Esophagus (tissue), 2 donors: ENCODE measurements at regions not wholly inside any gene's neighbourhood (a gene's known extent, or its start where the extent isn't known, plus 50 kb on each side); places are given as distances from the start of the nearest gene placed in this dataset.

ENCODE experiments used
- H3K27ac ChIP-seq, 2 donors: one replicate each; pipeline ENCODE4 v1.5.1; 2013; ENCODE audit warnings: low read depth in 2 of 2, mild to moderate bottlenecking in 2 of 2, inconsistent platforms in 1 of 2, low read length in 1 of 2, moderate library complexity in 1 of 2
- H3K27me3 ChIP-seq, 2 donors: one replicate each; pipeline ENCODE4 v1.6.1; 2013; ENCODE audit warnings: low read length in 2 of 2, control low read depth in 1 of 2, mild to moderate bottlenecking in 1 of 2; ENCODE audit not compliant: insufficient read depth in 2 of 2, control insufficient read depth in 1 of 2
- H3K36me3 ChIP-seq, 2 donors: one replicate each; pipeline ENCODE4 v1.6.1; 2013; ENCODE audit warnings: low read length in 1 of 2; ENCODE audit not compliant: control insufficient read depth in 2 of 2, insufficient read depth in 2 of 2
- H3K4me1 ChIP-seq, 2 donors: one replicate each; pipeline ENCODE4 v1.6.1; 2013; ENCODE audit warnings: low read length in 1 of 2; ENCODE audit not compliant: control insufficient read depth in 2 of 2, insufficient read depth in 2 of 2
- H3K4me3 ChIP-seq, 2 donors: one replicate each; pipeline ENCODE4 v1.5.1; 2013; ENCODE audit warnings: low read length in 2 of 2, mild to moderate bottlenecking in 2 of 2, low read depth in 1 of 2, moderate library complexity in 1 of 2
- H3K9me3 ChIP-seq, 2 donors: one replicate each; pipeline ENCODE4 v1.6.1; 2013; ENCODE audit warnings: mild to moderate bottlenecking in 2 of 2, low read depth in 1 of 2, low read length in 1 of 2, moderate library complexity in 1 of 2; ENCODE audit not compliant: control insufficient read depth in 2 of 2, insufficient read depth in 1 of 2
- WGBS, 2 donors: extraction: QIAGEN DNeasy Blood & Tissue Kit; methylation state at CpG; one replicate each; pipeline ENCODE4 v1.1.7; 2013; 5-methylcytosine and 5-hydroxymethylcytosine counted together
- donor health status: healthy with polysubstance abuse.
- donor health status: Bipolar disorder and iron deficiency.

DNA sequence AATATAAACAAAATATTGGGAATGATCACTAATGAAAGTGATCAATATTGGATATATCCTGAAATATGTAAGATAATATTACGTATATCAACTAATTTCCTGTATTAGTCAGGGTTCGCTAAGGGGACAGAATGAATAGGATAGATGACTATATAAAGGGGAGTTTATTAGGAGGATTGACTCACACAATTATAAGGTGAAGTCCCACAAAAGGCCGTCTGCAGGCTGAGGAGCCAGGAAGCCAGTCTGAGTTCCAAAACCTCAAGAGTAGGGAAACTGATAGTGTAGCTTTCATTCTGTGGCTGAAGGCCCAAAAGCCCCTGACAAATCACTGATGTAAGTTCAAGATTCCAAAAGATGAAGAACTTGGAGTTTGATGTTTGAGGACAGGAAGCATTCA, 561.1 kb downstream of the PRDM9 start:
- 89 to 90% methylated on average over 3 of the region's 3 CpGs for WGBS, 2 donors
- Histone ChIP-seq H3K27me3 (no peaks in the 10 kb centered on the region), H3K4me3 (no peak overlapping the region)

GRCh38 chr5:24073107-24073506, 565.7 kb downstream of the PRDM9 start:
- Histone ChIP-seq H3K36me3 (no peaks in the 10 kb centered on the region), H3K4me1 (no peaks in the 10 kb centered on the region), H3K4me3 (no peak overlapping the region), H3K27me3 (no peaks in the 10 kb centered on the region), H3K27ac (no peak overlapping the region), H3K9me3 (no peaks in the 10 kb centered on the region)
- 63 to 72% methylated on average over 4 of the region's 4 CpGs for WGBS, 2 donors

More for the DNA sequence above, 561.1 kb downstream of the PRDM9 start:
- H3K36me3 ChIP-seq = no peaks in the 10 kb centered on the region
- H3K4me1 ChIP-seq = no peaks in the 10 kb centered on the region
- no peaks in the 10 kb centered on the region for H3K9me3 ChIP-seq
- no peak overlapping the region for H3K27ac ChIP-seq

- Histone ChIP-seq H3K4me3 (no peak overlapping the region), H3K27me3 (no peaks in the 10 kb centered on the region), H3K4me1 (no peaks in the 10 kb centered on the region), H3K36me3 (no peaks in the 10 kb centered on the region), H3K27ac (no peak overlapping the region), H3K9me3 (no peaks in the 10 kb centered on the region)
- 51 to 56% methylated on average over 2 of the region's 2 CpGs for WGBS, 2 donors
Observed at GRCh38 chr5:24080046-24080445, 564.7 kb downstream of the CDH10 start.

- Histone ChIP-seq H3K9me3 (no peaks in the 10 kb centered on the region), H3K4me1 (no peaks in the 10 kb centered on the region), H3K27me3 (no peaks in the 10 kb centered on the region), H3K4me3 (no peak overlapping the region), H3K36me3 (no peaks in the 10 kb centered on the region), H3K27ac (no peak overlapping the region)
- WGBS, 2 donors = 57% methylated on average over 8 of the region's 8 CpGs
Observed at GRCh38 chr5:24094081-24094679, 550.6 kb downstream of the CDH10 start.

- Histone ChIP-seq H3K36me3 (no peaks in the 10 kb centered on the region), H3K9me3 (peaks cover 0 to 4% of the 10 kb centered on the region in 2 donors), H3K4me1 (no peaks in the 10 kb centered on the region), H3K4me3 (no peak overlapping the region), H3K27me3 (no peaks in the 10 kb centered on the region), H3K27ac (no peak overlapping the region)
- WGBS, 2 donors = 76% methylated on average over 2 of the region's 2 CpGs
Observed at GRCh38 chr5:24102010-24102409, 542.8 kb downstream of the CDH10 start.

- Histone ChIP-seq H3K27ac (no peak overlapping the region), H3K9me3 (peaks cover 0 to 4% of the 10 kb centered on the region in 2 donors), H3K27me3 (no peaks in the 10 kb centered on the region), H3K4me1 (no peaks in the 10 kb centered on the region), H3K36me3 (no peaks in the 10 kb centered on the region), H3K4me3 (no peak overlapping the region)
- WGBS, 2 donors = 68% methylated on average over 3 of the region's 3 CpGs
Observed at GRCh38 chr5:24103451-24104023, 541.2 kb downstream of the CDH10 start.

DNA sequence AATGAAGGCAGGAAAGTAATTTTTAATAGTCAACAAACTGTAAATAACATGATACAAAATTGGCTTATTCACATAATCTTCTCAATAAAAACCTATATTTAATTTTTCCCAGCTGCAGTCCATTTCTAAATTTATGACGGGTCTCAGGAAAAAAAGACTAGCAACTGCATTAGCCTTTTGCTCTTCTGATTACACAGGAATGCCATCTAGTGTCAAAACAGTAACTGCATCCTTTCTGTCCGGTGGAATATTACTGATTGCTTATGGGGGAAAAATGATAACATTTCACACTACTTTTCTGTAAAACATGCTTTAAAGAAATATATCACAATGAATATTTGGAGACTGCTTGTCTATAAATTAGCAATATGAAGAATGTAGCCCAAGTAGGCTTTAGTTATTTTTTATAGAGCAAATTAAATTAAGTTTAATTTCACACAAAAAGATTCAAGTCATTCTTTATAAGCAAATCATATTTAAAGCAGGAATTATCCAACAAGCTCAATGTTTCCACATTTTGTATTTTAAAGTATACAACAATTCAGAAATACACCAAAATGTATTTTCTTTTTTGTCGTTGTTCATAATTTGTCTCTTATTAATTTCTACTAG, 534.7 kb downstream of the CDH10 start:
- Histone ChIP-seq H3K36me3 (no peaks in the 10 kb centered on the region), H3K4me1 (no peaks in the 10 kb centered on the region), H3K4me3 (no peak overlapping the region), H3K9me3 (peaks cover 0 to 2% of the 10 kb centered on the region in 2 donors), H3K27me3 (no peaks in the 10 kb centered on the region), H3K27ac (no peak overlapping the region)
- WGBS, 2 donors = 32% methylated on average over 3 of the region's 3 CpGs

DNA sequence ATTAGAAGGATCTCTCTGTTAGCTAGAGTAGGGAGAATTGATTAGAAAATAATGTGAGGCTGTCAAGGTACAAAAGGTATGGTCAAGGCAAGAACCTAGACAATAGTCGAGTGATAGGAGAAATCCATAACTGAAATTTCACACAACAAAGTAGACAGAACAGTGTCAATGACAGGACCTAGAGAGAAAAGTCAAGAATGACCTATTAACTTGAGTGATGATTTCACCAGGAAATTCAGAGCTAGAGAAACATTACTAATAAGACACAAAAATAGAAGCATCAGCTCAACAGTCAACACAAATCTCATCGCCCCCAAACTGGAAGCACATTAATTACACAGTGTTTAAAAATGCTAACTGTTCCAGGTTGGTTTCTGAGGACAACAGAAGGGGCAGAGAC, 532.4 kb downstream of the CDH10 start:
- Histone ChIP-seq H3K4me1 (no peaks in the 10 kb centered on the region), H3K27me3 (no peaks in the 10 kb centered on the region), H3K36me3 (no peaks in the 10 kb centered on the region), H3K9me3 (no peaks in the 10 kb centered on the region), H3K4me3 (no peak overlapping the region), H3K27ac (no peak overlapping the region)
- 68 to 72% methylated on average over 2 of the region's 2 CpGs for WGBS, 2 donors

DNA sequence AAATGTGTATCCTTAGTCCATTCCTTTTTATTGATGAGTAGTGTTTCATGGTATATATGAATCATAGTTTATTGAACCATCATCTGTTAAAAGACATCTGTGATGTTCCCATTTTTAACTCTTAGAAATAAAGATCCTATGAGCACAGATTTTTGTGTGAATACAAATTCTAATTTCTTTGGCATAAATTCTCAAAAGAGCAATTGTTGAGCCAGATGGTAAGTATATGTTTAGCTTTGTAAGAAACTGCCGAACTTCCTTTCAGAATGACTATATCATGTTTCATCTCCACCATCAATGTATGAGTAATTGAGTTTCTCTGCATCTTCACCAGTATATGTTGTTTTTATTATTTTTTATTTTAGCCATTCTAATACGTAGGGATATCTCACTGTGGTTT, 526.4 kb downstream of the CDH10 start:
- Histone ChIP-seq H3K4me1 (no peaks in the 10 kb centered on the region), H3K4me3 (no peak overlapping the region)
- 66 to 72% methylated on average over 2 of the region's 2 CpGs for WGBS, 2 donors

GRCh38 chr5:24135536-24135935, 509.2 kb downstream of the CDH10 start:
- Histone ChIP-seq H3K27ac (no peak overlapping the region), H3K27me3 (no peaks in the 10 kb centered on the region), H3K4me3 (no peak overlapping the region), H3K36me3 (no peaks in the 10 kb centered on the region), H3K4me1 (no peaks in the 10 kb centered on the region), H3K9me3 (peaks cover 0 to 2% of the 10 kb centered on the region in 2 donors)

More for the DNA sequence above, 526.4 kb downstream of the CDH10 start:
- Histone ChIP-seq H3K36me3 (no peaks in the 10 kb centered on the region), H3K27me3 (no peaks in the 10 kb centered on the region), H3K9me3 (peaks cover 3 to 5% of the 10 kb centered on the region in 2 donors), H3K27ac (no peak overlapping the region)
